ENCODE measurements at regions not wholly inside any gene's neighbourhood (a gene's known extent, or its start where the extent isn't known, plus 50 kb on each side); places are given as distances from the start of the nearest gene placed in this dataset.

DNA sequence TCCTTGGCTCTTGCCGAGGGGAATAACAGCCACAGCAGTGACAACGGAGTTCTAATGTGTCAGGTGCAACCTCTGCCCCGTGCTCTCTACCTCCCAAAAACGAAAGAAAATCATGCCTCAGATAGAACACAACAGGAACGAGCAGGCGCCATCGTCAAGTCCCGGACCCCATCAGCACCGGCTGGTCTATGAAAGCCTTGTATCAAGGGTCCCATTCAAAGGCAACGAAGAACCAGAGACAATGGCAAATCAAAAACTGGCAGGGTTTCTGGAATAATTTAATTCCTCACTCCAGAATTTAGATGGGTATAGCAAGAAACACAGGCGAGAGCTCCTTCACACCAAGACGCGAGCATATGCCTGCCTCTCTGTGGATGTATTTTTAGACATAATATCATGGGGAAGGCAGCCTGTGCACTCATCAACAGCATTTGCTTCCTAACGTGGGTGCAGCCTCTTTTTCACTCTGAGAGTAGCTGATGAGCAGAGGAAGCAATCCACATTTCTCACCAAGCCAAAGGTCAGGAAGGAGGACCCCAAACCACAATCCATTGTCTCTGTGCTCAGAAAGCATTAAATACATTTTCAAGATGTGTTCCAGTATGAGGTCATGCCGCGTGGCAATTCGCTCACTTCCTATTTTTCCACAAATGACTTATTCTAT, 193.4 kb upstream of the BLID start:
- no peak for TF ChIP-seq ZNF274 (IDR thresholded peaks at IDR 0.05; ENCODE audit: low read depth, low read length)
- TF ChIP-seq, protein P1, sequence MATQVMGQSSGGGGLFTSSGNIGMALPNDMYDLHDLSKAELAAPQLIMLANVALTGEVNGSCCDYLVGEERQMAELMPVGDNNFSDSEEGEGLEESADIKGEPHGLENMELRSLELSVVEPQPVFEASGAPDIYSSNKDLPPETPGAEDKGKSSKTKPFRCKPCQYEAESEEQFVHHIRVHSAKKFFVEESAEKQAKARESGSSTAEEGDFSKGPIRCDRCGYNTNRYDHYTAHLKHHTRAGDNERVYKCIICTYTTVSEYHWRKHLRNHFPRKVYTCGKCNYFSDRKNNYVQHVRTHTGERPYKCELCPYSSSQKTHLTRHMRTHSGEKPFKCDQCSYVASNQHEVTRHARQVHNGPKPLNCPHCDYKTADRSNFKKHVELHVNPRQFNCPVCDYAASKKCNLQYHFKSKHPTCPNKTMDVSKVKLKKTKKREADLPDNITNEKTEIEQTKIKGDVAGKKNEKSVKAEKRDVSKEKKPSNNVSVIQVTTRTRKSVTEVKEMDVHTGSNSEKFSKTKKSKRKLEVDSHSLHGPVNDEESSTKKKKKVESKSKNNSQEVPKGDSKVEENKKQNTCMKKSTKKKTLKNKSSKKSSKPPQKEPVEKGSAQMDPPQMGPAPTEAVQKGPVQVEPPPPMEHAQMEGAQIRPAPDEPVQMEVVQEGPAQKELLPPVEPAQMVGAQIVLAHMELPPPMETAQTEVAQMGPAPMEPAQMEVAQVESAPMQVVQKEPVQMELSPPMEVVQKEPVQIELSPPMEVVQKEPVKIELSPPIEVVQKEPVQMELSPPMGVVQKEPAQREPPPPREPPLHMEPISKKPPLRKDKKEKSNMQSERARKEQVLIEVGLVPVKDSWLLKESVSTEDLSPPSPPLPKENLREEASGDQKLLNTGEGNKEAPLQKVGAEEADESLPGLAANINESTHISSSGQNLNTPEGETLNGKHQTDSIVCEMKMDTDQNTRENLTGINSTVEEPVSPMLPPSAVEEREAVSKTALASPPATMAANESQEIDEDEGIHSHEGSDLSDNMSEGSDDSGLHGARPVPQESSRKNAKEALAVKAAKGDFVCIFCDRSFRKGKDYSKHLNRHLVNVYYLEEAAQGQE (IDR thresholded peaks at IDR 0.05; ENCODE audit: low read depth): no peak
- TF ChIP-seq POLR2AphosphoS5 (IDR thresholded peaks at IDR 0.05; ENCODE audit: low read depth, low read length): no peak

Data from HCT116 (cell line).